HUES64 (cell line): ENCODE measurements at regions not wholly inside any gene's neighbourhood (a gene's known extent, or its start where the extent isn't known, plus 50 kb on each side); places are given as distances from the start of the nearest gene placed in this dataset.
"Not testable (repeated sequence)": the region's sequence is repeated elsewhere in the genome, so short reads cannot be mapped to it uniquely, and the experiment has no call there.

Experiments used
- H3K27ac ChIP-seq: 2 replicates; pipeline ENCODE4 v1.7.0; 2013; ENCODE audit warnings: low read depth, low read length, inconsistent platforms
- H3K27me3 ChIP-seq: 2 replicates; pipeline ENCODE4 v1.6.1; 2013; ENCODE audit warnings: mild to moderate bottlenecking, low read length; ENCODE audit not compliant: insufficient read depth
- H3K36me3 ChIP-seq: 2 replicates; pipeline ENCODE4 v1.6.1; 2013; ENCODE audit warnings: mild to moderate bottlenecking, low read length; ENCODE audit not compliant: insufficient read depth
- H3K4me1 ChIP-seq: 2 replicates; pipeline ENCODE4 v1.6.1; 2013; ENCODE audit warnings: mild to moderate bottlenecking, low read length, moderate library complexity; ENCODE audit not compliant: insufficient read depth
- H3K4me3 ChIP-seq: 2 replicates; pipeline ENCODE4 v1.5.1; 2013; ENCODE audit warnings: mild to moderate bottlenecking, low read length, moderate library complexity
- H3K9ac ChIP-seq: 2 replicates; pipeline ENCODE4 v1.6.1; 2013; ENCODE audit warnings: mild to moderate bottlenecking, low read depth, low read length
- H3K9me3 ChIP-seq: 2 replicates; pipeline ENCODE4 v1.6.1; 2013; ENCODE audit warnings: low read depth, low read length; ENCODE audit not compliant: insufficient read depth
- WGBS: fragments of 150-250, 120-280 bp; methylation state at CpG from one replicate; pipeline ENCODE4 v1.1.7; 2013; ENCODE audit warnings: missing lambda C conversion rate; 5-methylcytosine and 5-hydroxymethylcytosine counted together

DNA sequence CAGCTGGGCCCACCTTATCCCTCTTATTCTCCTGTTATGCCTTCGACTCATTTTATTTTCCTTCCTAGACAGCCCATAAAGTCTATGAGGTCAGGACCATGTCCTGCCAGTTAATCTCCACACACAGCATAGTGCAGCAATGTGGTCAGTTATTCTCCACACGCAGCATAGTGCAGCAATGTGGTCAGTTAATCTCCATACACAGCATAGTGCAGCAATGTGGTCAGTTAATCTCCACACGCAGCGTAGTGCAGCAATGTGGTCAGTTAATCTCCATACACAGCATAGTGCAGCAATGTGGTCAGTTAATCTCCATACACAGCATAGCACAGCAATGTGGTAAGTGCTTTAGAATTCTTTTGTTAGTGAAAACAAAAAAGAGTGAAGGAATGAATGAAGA lies 77.8 kb downstream of the TEX36 start:
- H3K36me3 ChIP-seq = no peaks in the 10 kb centered on the region
- H3K27me3 ChIP-seq = no peaks in the 10 kb centered on the region
- H3K4me1 ChIP-seq = no peaks in the 10 kb centered on the region
- no peak overlapping the region for H3K9ac ChIP-seq
- H3K4me3 ChIP-seq = no peak overlapping the region
- H3K27ac ChIP-seq = no peak overlapping the region
- 98% methylated on average over 4 of the region's 4 CpGs for WGBS
- peaks cover 5% of the 10 kb centered on the region for H3K9me3 ChIP-seq

DNA sequence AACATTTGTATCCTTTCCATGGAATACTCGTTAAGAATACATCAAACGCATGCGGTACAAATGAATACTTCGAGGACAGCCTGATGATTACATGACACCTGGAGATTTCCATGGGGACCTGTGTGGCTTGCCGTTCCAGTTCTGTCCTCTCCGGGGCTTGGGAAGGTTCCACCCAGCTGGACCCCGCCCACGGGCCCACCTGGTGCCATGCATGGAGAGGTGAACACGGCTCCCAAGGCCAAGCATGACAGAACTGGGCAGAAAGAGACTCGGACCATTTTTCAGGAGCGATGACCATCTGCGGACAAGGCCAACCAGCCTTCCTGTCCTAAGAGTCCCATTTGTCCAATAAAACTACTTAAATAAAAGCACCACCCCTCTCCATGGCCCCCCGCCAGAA lies 80.1 kb downstream of the TEX36 start:
- H3K4me3 ChIP-seq = no peak overlapping the region
- H3K36me3 ChIP-seq = no peaks in the 10 kb centered on the region
- no peak overlapping the region for H3K27ac ChIP-seq
- peaks cover 6% of the 10 kb centered on the region for H3K9me3 ChIP-seq
- H3K9ac ChIP-seq = no peak overlapping the region
- 94% methylated on average over 13 of the region's 13 CpGs for WGBS
- no peaks in the 10 kb centered on the region for H3K27me3 ChIP-seq
- H3K4me1 ChIP-seq = no peaks in the 10 kb centered on the region

DNA sequence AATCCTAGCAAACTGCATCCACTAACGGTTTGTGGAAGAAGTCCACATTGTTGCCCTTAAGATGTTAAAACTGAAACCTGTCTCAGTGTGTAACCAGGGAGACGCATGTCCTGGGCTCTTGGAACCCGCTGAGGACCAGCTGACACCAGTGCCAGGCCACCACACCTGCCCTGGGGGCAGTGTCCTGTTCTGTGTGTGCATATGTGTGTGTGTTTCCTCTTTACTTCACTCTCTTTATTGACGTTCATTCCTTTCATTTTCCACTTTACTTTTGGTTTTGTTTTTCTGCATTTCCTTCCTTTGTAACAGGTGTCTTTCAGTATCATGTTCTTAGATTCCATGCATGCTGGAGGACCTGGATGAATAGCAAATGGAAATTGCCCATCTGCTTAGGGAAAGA lies 83.8 kb downstream of the TEX36 start:
- no peak overlapping the region for H3K9ac ChIP-seq
- H3K27ac ChIP-seq = no peak overlapping the region
- H3K9me3 ChIP-seq = peaks cover 15% of the 10 kb centered on the region
- H3K36me3 ChIP-seq = no peaks in the 10 kb centered on the region
- WGBS = 93% methylated on average over 3 of the region's 4 CpGs
- H3K4me1 ChIP-seq = no peaks in the 10 kb centered on the region
- H3K27me3 ChIP-seq = no peaks in the 10 kb centered on the region
- H3K4me3 ChIP-seq = no peak overlapping the region

DNA sequence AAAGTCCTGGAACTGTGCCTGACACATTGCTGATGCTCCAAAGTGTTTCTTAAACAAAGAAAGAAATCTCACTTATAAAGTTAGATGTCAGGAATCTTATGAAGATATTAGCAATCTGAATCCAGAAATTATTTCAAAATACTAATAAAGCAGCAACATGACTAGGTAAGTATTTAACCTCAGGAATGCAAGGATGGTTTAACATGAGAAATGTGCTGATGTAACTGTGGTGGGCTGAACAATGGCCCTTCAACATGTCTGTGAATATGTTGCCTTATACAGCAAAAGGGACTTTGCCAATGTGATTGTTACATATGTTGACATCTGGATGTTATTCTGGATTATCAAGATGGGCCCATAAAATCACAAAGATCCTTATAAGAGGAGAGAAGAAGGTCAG lies 87.1 kb downstream of the TEX36 start:
- H3K4me3 ChIP-seq = no peak overlapping the region
- H3K4me1 ChIP-seq = no peaks in the 10 kb centered on the region

DNA sequence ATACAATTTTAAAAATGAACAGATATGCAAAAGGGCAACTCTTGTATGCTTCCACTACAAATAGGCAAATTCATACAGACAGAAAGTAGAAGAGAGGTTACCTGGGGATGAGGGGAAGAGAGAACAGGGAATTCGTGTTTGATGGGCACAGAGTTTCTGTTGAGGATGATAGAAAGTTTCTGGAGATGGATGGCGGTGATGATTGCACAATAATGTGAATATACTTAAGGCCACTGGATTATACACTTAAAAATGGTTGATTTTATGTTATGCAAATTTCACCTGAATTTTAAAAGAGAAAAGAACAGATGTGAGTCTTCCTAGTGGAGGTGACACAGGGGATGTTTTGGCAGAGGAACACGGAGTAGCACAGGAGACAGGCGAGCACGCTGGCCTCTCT lies 89.3 kb downstream of the TEX36 start:
- H3K9ac ChIP-seq = no peak overlapping the region
- no peak overlapping the region for H3K27ac ChIP-seq
- peaks cover 9% of the 10 kb centered on the region; the same call in 1 of the 2 replicates for H3K9me3 ChIP-seq
- H3K4me3 ChIP-seq = no peak overlapping the region
- no peaks in the 10 kb centered on the region for H3K4me1 ChIP-seq
- H3K36me3 ChIP-seq = no peaks in the 10 kb centered on the region
- 93% methylated on average over 5 of the region's 5 CpGs for WGBS
- H3K27me3 ChIP-seq = no peaks in the 10 kb centered on the region

More for the DNA sequence above, 87.1 kb downstream of the TEX36 start:
- Histone ChIP-seq H3K36me3 (no peaks in the 10 kb centered on the region), H3K9ac (no peak overlapping the region), H3K27ac (no peak overlapping the region), H3K9me3 (peaks cover 15% of the 10 kb centered on the region), H3K27me3 (no peaks in the 10 kb centered on the region)

DNA sequence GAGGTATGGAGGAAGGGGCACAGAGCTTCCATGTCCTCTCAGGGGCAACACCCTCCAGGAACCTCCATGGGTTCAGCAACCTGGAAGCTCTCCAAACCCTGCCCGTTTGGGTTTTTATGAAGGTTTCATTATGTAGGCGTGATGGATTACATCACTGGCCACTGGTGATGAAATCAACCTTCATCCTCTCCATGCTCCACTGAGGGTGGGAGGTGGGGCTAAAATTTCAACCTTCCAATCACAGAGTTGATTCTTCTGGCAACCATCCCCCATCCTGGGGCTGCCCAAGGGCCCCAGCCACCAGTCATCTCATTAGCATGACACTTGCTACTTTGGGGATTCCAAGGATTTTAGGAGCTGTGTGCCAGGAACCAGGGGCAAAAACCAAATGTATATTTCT lies 90.1 kb downstream of the TEX36 start:
- Histone ChIP-seq H3K9ac (no peak overlapping the region), H3K4me3 (no peak overlapping the region), H3K9me3 (peaks cover 9% of the 10 kb centered on the region; the same call in 1 of the 2 replicates), H3K27ac (no peak overlapping the region), H3K36me3 (no peaks in the 10 kb centered on the region), H3K4me1 (no peaks in the 10 kb centered on the region), H3K27me3 (no peaks in the 10 kb centered on the region)
- WGBS = 90% methylated on average over 2 of the region's 2 CpGs

DNA sequence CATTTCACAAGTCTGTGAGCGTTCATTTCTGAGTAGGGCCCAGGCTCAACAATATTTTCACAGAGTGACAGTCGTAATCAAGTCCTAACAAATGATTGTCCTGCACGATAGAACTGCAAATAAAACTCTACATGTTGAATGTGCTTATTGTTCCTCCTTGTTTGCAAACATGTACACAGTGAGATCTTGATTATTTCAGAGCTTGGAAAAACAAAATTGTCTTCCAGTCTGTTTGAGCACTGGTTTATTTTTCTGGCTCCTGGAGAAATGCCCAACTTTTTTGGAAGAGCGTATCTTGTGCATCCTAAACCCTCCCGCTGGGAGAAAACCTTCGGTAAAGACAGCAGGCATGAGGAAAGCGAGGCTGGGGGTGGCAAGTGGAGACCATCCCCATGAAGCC lies 91.1 kb downstream of the TEX36 start:
- H3K9ac ChIP-seq = no peak overlapping the region
- no peaks in the 10 kb centered on the region for H3K36me3 ChIP-seq
- H3K9me3 ChIP-seq = peaks cover 9% of the 10 kb centered on the region; the same call in 1 of the 2 replicates
- WGBS = 95% methylated on average over 7 of the region's 7 CpGs
- H3K27ac ChIP-seq = no peak overlapping the region
- no peaks in the 10 kb centered on the region for H3K27me3 ChIP-seq
- no peak overlapping the region for H3K4me3 ChIP-seq
- H3K4me1 ChIP-seq = no peaks in the 10 kb centered on the region

DNA sequence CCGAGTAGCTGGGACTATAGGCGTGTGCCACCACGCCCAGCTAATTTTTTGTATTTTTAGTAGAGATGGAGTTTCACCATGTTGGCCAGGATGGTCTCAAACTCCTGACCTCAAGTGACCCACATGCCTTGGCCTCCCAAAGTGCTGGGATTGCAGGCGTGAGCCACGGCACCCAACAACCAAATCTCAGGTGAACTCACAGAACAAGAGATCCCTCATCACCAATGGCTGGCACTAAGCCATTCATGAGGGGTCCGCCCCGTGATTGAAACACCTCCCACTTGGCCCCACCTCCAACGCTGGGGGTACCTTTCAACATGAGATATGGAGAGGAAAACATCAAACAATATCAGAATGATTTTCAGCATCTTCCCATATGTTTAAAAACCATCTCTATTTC lies 94.2 kb downstream of the TEX36 start:
- not testable (repeated sequence) for H3K9ac ChIP-seq, H3K27ac ChIP-seq, H3K9me3 ChIP-seq, H3K4me1 ChIP-seq, H3K27me3 ChIP-seq, H3K36me3 ChIP-seq, H3K4me3 ChIP-seq
- WGBS = 82% methylated on average over 8 of the region's 8 CpGs

DNA sequence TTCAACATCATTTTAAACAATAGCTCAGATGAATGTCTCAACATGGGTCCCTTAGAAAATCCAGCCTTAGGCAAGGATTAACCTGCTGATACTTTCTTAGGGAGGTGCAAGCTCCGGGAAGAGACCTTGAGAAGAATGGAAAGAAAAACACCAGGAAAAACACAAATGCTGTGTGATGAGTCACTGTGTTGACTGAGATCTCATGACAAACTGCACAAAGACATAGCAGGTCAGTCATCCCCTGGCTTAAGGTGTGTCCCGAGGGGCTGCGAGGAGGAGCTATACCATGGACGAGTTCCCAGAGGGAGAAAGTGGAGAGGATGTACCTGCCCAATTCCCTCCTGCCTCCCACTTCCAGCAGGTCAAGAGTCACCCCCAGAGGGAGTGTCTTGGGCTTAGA lies 98.0 kb downstream of the TEX36 start:
- Histone ChIP-seq H3K27ac (no peak overlapping the region), H3K36me3 (no peaks in the 10 kb centered on the region), H3K9ac (no peak overlapping the region), H3K4me3 (no peak overlapping the region), H3K4me1 (no peaks in the 10 kb centered on the region; the same call in 1 of the 2 replicates), H3K9me3 (no peaks in the 10 kb centered on the region), H3K27me3 (no peaks in the 10 kb centered on the region)
- 79% methylated on average over 4 of the region's 4 CpGs for WGBS

DNA sequence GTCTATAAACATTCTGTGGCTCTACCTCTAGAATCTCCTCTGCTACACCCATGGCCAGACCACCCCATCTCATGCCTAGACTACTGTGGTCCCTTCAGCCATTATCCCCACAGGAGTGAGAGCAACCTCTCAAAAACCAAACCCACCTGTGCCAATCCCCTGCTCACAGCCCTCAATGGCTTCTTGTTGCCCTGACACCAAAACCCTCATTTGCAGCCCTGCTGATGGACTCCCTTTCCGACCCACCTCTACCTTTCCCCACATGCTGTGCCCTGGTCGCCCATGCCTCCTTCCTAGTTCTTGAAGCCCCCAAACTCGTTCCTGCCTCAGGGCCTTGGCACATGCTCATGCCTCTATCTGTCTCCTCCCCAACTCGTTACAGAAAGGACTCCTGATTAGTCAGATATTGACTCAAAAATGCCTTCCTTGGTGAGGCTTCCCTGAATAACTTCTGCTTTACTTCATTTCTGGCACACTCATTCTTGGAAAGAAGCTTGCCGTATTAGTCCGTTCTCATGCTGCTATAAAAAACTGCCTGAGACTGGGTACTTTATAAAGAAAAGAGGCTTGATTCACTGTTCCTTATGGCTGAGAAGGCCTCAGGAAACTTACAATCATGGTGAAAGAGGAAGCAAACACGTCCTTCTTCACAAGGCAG lies 104.2 kb downstream of the TEX36 start:
- Histone ChIP-seq H3K36me3 (no peaks in the 10 kb centered on the region), H3K9ac (no peak overlapping the region), H3K27me3 (no peaks in the 10 kb centered on the region), H3K9me3 (no peaks in the 10 kb centered on the region), H3K4me1 (no peaks in the 10 kb centered on the region), H3K4me3 (no peak overlapping the region), H3K27ac (no peak overlapping the region)
- 95% methylated on average over 7 of the region's 7 CpGs for WGBS

DNA sequence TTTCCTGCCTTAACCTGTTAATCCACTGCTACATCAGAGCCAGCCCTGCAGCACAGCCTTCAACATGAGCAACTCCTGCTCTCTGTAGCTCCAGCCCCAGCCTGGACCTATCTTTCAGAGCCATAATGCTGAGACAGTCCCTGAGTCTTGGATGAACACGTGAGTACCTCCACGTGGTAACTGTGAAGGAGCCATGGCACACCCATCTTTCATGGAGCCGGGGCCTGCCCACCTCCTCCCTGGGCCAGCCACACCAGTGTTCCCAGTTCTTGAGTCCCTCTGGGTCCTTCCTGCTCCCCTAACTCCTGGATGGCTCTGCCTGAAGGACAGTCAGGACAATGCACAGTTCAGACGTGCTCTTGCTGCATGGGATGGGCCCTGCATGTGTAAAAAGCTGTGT lies 107.1 kb downstream of the TEX36 start:
- Histone ChIP-seq H3K4me3 (no peak overlapping the region), H3K27ac (no peak overlapping the region), H3K9ac (no peak overlapping the region), H3K27me3 (no peaks in the 10 kb centered on the region), H3K4me1 (no peaks in the 10 kb centered on the region), H3K36me3 (no peaks in the 10 kb centered on the region), H3K9me3 (no peaks in the 10 kb centered on the region)
- WGBS = 89% methylated on average over 4 of the region's 4 CpGs

DNA sequence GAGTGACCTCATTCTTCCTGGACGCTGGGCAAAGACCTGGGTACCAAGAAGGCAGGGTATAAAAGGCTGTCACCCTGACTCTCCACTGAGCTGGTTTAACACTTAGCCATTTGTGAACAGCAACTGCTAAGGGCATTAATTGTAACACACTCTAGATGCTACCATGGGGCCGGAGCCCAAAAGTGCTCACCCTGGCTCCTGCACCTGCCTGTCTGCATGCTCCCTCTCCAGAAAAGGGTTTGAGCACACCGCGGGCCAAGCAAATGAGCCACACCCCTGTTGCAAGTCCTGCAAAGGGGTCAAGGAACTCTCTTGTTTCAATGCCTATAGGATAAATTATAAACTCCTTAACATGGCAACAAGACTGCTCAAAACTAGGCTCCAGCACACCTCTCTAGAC lies 114.8 kb downstream of the TEX36 start:
- Histone ChIP-seq H3K27ac (no peak overlapping the region), H3K4me1 (no peaks in the 10 kb centered on the region), H3K9ac (no peak overlapping the region), H3K27me3 (no peaks in the 10 kb centered on the region), H3K9me3 (no peaks in the 10 kb centered on the region), H3K36me3 (no peaks in the 10 kb centered on the region), H3K4me3 (no peak overlapping the region)
- 96% methylated on average over 4 of the region's 4 CpGs for WGBS
